T47D (cell line): ENCODE measurements at regions not wholly inside any gene's neighbourhood (a gene's known extent, or its start where the extent isn't known, plus 50 kb on each side); places are given as distances from the start of the nearest gene placed in this dataset.

Experiments used
- DNase-seq, 2 experiments: peaks; one replicate each; pipeline versions ENCODE4 v3.0.0 to v3.0.0-alpha.2; 2011 to 2012; ENCODE audit warnings: low read depth in 1 of 2, low spot score in 1 of 2
- JUND ChIP-seq: IDR thresholded peaks from 2 replicates; pipeline ENCODE4 v1.6.1; 2012; ENCODE audit warnings: low read depth
- in situ Hi-C: cut with HindIII; loops from 2 replicates; pipeline ENCODE4 v1.10.0; 2016; ENCODE audit warnings: low sequenced_read_pairs, low pct_unique_long_range_greater_than_20kb

GRCh38 chr11:120028897-120029258, 109.0 kb downstream of the TRIM29 start:
- no peak for TF ChIP-seq JUND
- in situ Hi-C loops: no loop called here
- DNase-seq: no peak

- DNase-seq: no peak
- in situ Hi-C loops: no loop called here
- no peak for TF ChIP-seq JUND
Observed at GRCh38 chr11:120028181-120028896, 109.6 kb downstream of the TRIM29 start.

- in situ Hi-C loops: no loop called here
Observed at GRCh38 chr11:120027546-120028180, 110.2 kb downstream of the TRIM29 start.

GRCh38 chr11:120025606-120026335, 112.1 kb downstream of the TRIM29 start:
- in situ Hi-C loops: no loop called here
- no peak for TF ChIP-seq JUND

More at GRCh38 chr11:120027546-120028180, 110.2 kb downstream of the TRIM29 start:
- no peak for DNase-seq
- TF ChIP-seq JUND: no peak

GRCh38 chr11:120024586-120024985, 113.3 kb downstream of the TRIM29 start:
- in situ Hi-C loops: no loop called here
- DNase-seq: no peak
- TF ChIP-seq JUND: no peak

More at GRCh38 chr11:120025606-120026335, 112.1 kb downstream of the TRIM29 start:
- DNase-seq: no peak

- in situ Hi-C loops: no loop called here
- DNase-seq: peak in 1 of 2 experiments; percentile 38
- no peak for TF ChIP-seq JUND
Observed at GRCh38 chr11:120024046-120024445, 113.9 kb downstream of the TRIM29 start.

- DNase-seq: no peak
- TF ChIP-seq JUND: no peak
- in situ Hi-C loops: no loop called here
Observed at GRCh38 chr11:120023551-120023950, 114.4 kb downstream of the TRIM29 start.

- no peak for TF ChIP-seq JUND
- no peak for DNase-seq
- in situ Hi-C loops: no loop called here
Observed at GRCh38 chr11:120023120-120023519, 114.8 kb downstream of the TRIM29 start.

- TF ChIP-seq JUND: no peak
- in situ Hi-C loops: no loop called here
- no peak for DNase-seq
Observed at GRCh38 chr11:120022617-120023016, 115.3 kb downstream of the TRIM29 start.

GRCh38 chr11:120021978-120022377, 115.9 kb downstream of the TRIM29 start:
- TF ChIP-seq JUND: no peak
- DNase-seq: no peak
- in situ Hi-C loops: no loop called here

GRCh38 chr11:120021391-120021953, 116.4 kb downstream of the TRIM29 start:
- no peak for TF ChIP-seq JUND
- in situ Hi-C loops: no loop called here
- DNase-seq: no peak

- no peak for DNase-seq
- in situ Hi-C loops: no loop called here
- no peak for TF ChIP-seq JUND
Observed at GRCh38 chr11:120020981-120021380, 116.9 kb downstream of the TRIM29 start.

- in situ Hi-C loops: no loop called here
Observed at GRCh38 chr11:120020486-120020885, 117.4 kb downstream of the TRIM29 start.

More at GRCh38 chr11:120020486-120020885, 117.4 kb downstream of the TRIM29 start:
- no peak for TF ChIP-seq JUND
- no peak for DNase-seq
